OCI-LY1 (cell line): ENCODE measurements at regions not wholly inside any gene's neighbourhood (a gene's known extent, or its start where the extent isn't known, plus 50 kb on each side); places are given as distances from the start of the nearest gene placed in this dataset.

Source experiments
- H2AFZ ChIP-seq: fragments of 200-600 bp; sonication (generic), shearing (Covaris generic); 2 replicates; pipeline ENCODE4 v1.6.0; 2014; ENCODE audit warnings: antibody characterized with exemption, mild to moderate bottlenecking, low read length
- H3F3A ChIP-seq: fragments of 200-600 bp; sonication (generic), shearing (Covaris generic); 2 replicates; pipeline ENCODE4 v1.6.0; 2014; ENCODE audit warnings: mild to moderate bottlenecking, antibody characterized with exemption, low read length, moderate library complexity; ENCODE audit not compliant: insufficient read depth
- H3K27ac ChIP-seq: fragments of 200-600 bp; sonication (generic); 2 replicates; pipeline ENCODE4 v1.5.1; 2014; ENCODE audit warnings: low read length, mixed run types, mild to moderate bottlenecking, low read depth; ENCODE audit not compliant: poor library complexity, severe bottlenecking
- H3K27me3 ChIP-seq: fragments of 200-600 bp; sonication (generic); 2 replicates; pipeline ENCODE4 v1.6.0; 2014; ENCODE audit warnings: antibody characterized with exemption, mild to moderate bottlenecking, low read length, moderate library complexity; ENCODE audit not compliant: insufficient read depth
- H3K36me3 ChIP-seq: fragments of 200-600 bp; sonication (generic); 2 replicates; pipeline ENCODE4 v1.6.1; 2014; ENCODE audit warnings: mild to moderate bottlenecking, antibody characterized with exemption, low read length, moderate library complexity, mixed read lengths; ENCODE audit not compliant: insufficient read depth
- H3K4me1 ChIP-seq: fragments of 200-600 bp; sonication (generic); 2 replicates; pipeline ENCODE4 v1.5.1; 2014; ENCODE audit warnings: mild to moderate bottlenecking, low read length, moderate library complexity; ENCODE audit not compliant: insufficient read depth, severe bottlenecking
- H3K4me2 ChIP-seq: fragments of 200-600 bp; sonication (generic), shearing (Covaris generic); 2 replicates; pipeline ENCODE4 v1.6.1; 2014; ENCODE audit warnings: low read length
- H3K4me3 ChIP-seq: fragments of 200-600 bp; sonication (generic); 2 replicates; pipeline ENCODE4 v1.5.1; 2014; ENCODE audit warnings: low read length, low read depth, mild to moderate bottlenecking, mixed read lengths; ENCODE audit not compliant: poor library complexity, severe bottlenecking
- H3K79me2 ChIP-seq: fragments of 200-600 bp; shearing (Covaris generic); 2 replicates; pipeline ENCODE4 v1.6.1; 2016; ENCODE audit warnings: mixed run types, low read length, mixed read lengths; ENCODE audit not compliant: insufficient read depth
- H3K9ac ChIP-seq: fragments of 200-600 bp; sonication (generic), shearing (Covaris generic); 2 replicates; pipeline ENCODE4 v1.6.1; 2014; ENCODE audit warnings: mild to moderate bottlenecking, low read length, mixed read lengths
- H3K9me2 ChIP-seq: fragments of 200-600 bp; sonication (generic), shearing (Covaris generic); 2 replicates; pipeline ENCODE4 v1.6.1; 2014; ENCODE audit warnings: low read depth, mild to moderate bottlenecking, low read length, mixed read lengths
- H3K9me3 ChIP-seq: fragments of 200-600 bp; shearing (Covaris generic); 2 replicates; pipeline ENCODE4 v1.6.1; 2014; ENCODE audit warnings: low read length, mixed read lengths
- H4K20me1 ChIP-seq: fragments of 200-600 bp; sonication (generic), shearing (Covaris generic); 2 replicates; pipeline ENCODE4 v1.6.0; 2016; ENCODE audit warnings: mild to moderate bottlenecking, low read length; ENCODE audit not compliant: insufficient read depth
- EZH2 ChIP-seq: fragments of 200-600 bp; sonication (generic), shearing (Covaris generic); IDR thresholded peaks from 2 replicates; pipeline ENCODE4 v1.8.0; 2017; ENCODE audit warnings: borderline replicate concordance, mixed run types, mild to moderate bottlenecking, antibody characterized with exemption, low read length, moderate library complexity, mixed read lengths
- TF ChIP-seq, protein P1 (sequence below): fragments of 200-600 bp; sonication (generic), shearing (Covaris generic); IDR thresholded peaks from 2 replicates; pipeline ENCODE4 v1.5.1; 2017; ENCODE audit warnings: mild to moderate bottlenecking, antibody characterized with exemption, low read length, moderate library complexity, mixed read lengths

DNA sequence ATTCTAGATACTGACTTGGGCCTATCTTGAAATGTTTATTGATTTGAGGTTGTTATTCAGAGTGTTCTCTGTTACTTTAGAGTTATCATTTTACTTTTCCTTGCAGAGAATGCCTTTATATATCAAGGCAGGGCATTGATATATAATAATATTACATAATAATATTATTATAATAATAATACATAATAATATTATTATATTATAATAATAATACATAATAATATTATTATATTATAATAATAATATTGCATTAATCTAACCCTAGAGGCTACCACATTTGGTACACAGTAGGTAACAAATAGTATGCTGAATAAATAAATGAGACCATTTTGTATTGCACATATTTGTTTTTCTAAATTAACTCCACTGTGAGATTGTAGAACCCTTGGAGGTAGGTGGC, 216.3 kb downstream of the EFHB start:
- H4K20me1 ChIP-seq, result no peaks in the 10 kb centered on the region
- H3K4me2 ChIP-seq, result no peak overlapping the region
- H3K9me3 ChIP-seq, result no peaks in the 10 kb centered on the region
- TF ChIP-seq, protein P1, sequence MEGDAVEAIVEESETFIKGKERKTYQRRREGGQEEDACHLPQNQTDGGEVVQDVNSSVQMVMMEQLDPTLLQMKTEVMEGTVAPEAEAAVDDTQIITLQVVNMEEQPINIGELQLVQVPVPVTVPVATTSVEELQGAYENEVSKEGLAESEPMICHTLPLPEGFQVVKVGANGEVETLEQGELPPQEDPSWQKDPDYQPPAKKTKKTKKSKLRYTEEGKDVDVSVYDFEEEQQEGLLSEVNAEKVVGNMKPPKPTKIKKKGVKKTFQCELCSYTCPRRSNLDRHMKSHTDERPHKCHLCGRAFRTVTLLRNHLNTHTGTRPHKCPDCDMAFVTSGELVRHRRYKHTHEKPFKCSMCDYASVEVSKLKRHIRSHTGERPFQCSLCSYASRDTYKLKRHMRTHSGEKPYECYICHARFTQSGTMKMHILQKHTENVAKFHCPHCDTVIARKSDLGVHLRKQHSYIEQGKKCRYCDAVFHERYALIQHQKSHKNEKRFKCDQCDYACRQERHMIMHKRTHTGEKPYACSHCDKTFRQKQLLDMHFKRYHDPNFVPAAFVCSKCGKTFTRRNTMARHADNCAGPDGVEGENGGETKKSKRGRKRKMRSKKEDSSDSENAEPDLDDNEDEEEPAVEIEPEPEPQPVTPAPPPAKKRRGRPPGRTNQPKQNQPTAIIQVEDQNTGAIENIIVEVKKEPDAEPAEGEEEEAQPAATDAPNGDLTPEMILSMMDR, result no peak
- no peak for TF ChIP-seq EZH2
- no peaks in the 10 kb centered on the region for H3F3A ChIP-seq
- no peaks in the 10 kb centered on the region for H3K4me1 ChIP-seq
- no peaks in the 10 kb centered on the region for H3K9me2 ChIP-seq
- no peak overlapping the region for H3K9ac ChIP-seq
- H3K4me3 ChIP-seq, result no peak overlapping the region
- no peaks in the 10 kb centered on the region for H3K36me3 ChIP-seq
- no peak overlapping the region for H2AFZ ChIP-seq
- H3K27me3 ChIP-seq, result no peaks in the 10 kb centered on the region
- no peaks in the 10 kb centered on the region for H3K79me2 ChIP-seq
- no peak overlapping the region for H3K27ac ChIP-seq

DNA sequence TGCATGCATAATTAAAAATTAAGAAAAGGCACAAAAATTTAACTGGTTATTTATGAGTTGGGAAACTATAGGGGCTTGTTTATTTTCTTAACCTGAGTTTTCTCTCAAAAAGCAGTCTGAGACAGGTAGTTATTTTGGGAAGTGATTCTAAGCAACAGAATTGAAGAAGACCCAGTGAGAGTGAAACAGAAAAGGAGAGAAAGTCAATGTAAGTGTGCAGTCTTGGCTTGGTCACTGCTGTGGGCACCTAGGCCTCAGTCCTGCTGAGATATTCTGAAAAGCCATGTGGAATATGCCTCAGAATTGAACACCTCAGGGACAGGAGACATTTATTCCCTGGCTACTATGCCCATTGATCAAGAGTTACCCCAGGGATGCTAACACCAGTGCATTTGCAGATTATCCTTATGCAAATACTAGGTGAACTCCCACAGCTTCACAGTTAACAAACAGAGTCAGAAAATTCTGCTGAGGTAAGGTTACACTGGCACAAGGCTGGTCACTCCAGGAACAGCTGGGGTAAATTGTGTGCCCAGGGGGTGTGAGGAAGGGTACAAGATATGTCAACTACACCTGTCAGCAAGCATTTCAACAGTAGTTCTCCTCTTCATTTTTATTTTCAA, 222.7 kb downstream of the EFHB start:
- no peaks in the 10 kb centered on the region for H3K9me3 ChIP-seq
- no peak overlapping the region for H3K4me3 ChIP-seq
- H3K9me2 ChIP-seq, result no peaks in the 10 kb centered on the region
- H4K20me1 ChIP-seq, result no peaks in the 10 kb centered on the region
- H3K27ac ChIP-seq, result no peak overlapping the region
- H3K9ac ChIP-seq, result no peak overlapping the region
- no peaks in the 10 kb centered on the region for H3K79me2 ChIP-seq
- H3K4me2 ChIP-seq, result no peak overlapping the region
- H2AFZ ChIP-seq, result no peak overlapping the region
- no peaks in the 10 kb centered on the region for H3F3A ChIP-seq
- H3K36me3 ChIP-seq, result no peaks in the 10 kb centered on the region
- TF ChIP-seq, protein P1, result no peak
- no peak for TF ChIP-seq EZH2
- H3K4me1 ChIP-seq, result no peaks in the 10 kb centered on the region
- no peaks in the 10 kb centered on the region for H3K27me3 ChIP-seq

DNA sequence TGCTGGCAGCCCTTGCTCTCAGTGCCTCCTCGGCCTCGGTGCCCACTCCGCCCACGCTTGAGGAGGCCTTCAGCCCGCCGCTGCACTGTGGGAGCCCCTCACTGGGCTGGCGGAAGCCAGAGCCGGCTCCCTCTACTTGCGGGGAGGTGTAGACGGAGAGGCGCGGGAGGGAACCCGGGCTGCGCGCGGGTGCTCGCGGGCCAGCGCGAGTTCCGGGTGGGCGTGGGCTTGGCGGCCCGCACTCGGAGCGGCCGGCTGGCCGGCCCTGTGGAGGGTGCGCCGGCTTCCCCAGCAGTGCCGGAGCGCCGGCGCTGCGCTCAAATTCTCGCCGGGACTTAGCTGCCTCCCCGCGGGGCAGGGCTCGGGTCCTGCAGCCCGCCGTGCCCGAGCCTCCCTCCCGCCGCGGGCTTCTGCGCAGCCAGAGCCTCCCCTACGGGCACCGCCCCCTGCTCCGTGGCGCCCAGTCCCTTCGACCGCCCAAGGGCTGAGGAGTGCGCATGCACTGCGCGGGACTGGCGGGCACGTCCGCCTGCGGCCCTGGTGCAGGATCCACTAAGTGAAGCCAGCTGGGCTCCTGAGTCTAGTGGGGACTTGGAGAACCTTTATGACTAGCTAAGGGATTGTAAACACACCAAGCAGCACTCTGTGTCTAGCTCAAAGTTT, 231.5 kb downstream of the EFHB start:
- Histone ChIP-seq H3K4me1 (no peaks in the 10 kb centered on the region), H3K79me2 (no peaks in the 10 kb centered on the region), H3K4me3 (no peak overlapping the region), H3K9ac (no peak overlapping the region), H3K9me2 (no peaks in the 10 kb centered on the region), H3K36me3 (no peaks in the 10 kb centered on the region), H3F3A (no peaks in the 10 kb centered on the region), H4K20me1 (no peaks in the 10 kb centered on the region), H3K27ac (no peak overlapping the region), H3K27me3 (no peaks in the 10 kb centered on the region), H2AFZ (no peak overlapping the region), H3K4me2 (no peak overlapping the region), H3K9me3 (no peaks in the 10 kb centered on the region)
- TF ChIP-seq EZH2, result no peak
- TF ChIP-seq, protein P1, result no peak
